Karpas-422 (cell line): ENCODE measurements at regions not wholly inside any gene's neighbourhood (a gene's known extent, or its start where the extent isn't known, plus 50 kb on each side); places are given as distances from the start of the nearest gene placed in this dataset. TPM values are rescaled to one million over a fixed set of nuclear protein-coding genes. Genes with fewer than 3 reads are reported as not detected.

Source experiments
- DNase-seq: peaks from one replicate; pipeline ENCODE4 v3.0.0-alpha.2; 2015
- H2AFZ ChIP-seq: fragments of 200-600 bp; sonication (generic); 2 replicates; pipeline ENCODE4 v1.6.1; 2014; ENCODE audit warnings: antibody characterized with exemption, low read length, mixed read lengths
- H3K27ac ChIP-seq: fragments of 200-600 bp; sonication (generic); 2 replicates; pipeline ENCODE4 v1.5.1; 2014; ENCODE audit warnings: mild to moderate bottlenecking, low read length, moderate library complexity
- H3K27me3 ChIP-seq: fragments of 200-600 bp; sonication (generic); 2 replicates; pipeline ENCODE4 v1.6.1; 2014; ENCODE audit warnings: low read length, mixed read lengths
- H3K36me3 ChIP-seq: fragments of 200-600 bp; sonication (generic); 2 replicates; pipeline ENCODE4 v1.6.1; 2014; ENCODE audit warnings: low read length, mixed read lengths; ENCODE audit not compliant: insufficient read depth
- H3K4me1 ChIP-seq: fragments of 200-600 bp; sonication (generic); 2 replicates; pipeline ENCODE4 v1.6.1; 2014; ENCODE audit warnings: mild to moderate bottlenecking, low read length, mixed read lengths
- H3K4me2 ChIP-seq: fragments of 200-600 bp; sonication (generic); 2 replicates; pipeline ENCODE4 v1.6.1; 2014; ENCODE audit warnings: low read length, low read depth, mild to moderate bottlenecking; ENCODE audit not compliant: poor library complexity, severe bottlenecking
- H3K4me3 ChIP-seq: fragments of 200-600 bp; sonication (generic); 2 replicates; pipeline ENCODE4 v1.5.1; 2014; ENCODE audit warnings: mild to moderate bottlenecking, antibody characterized with exemption, low read length, mixed read lengths
- H3K79me2 ChIP-seq: fragments of 200-600 bp; sonication (generic); 2 replicates; pipeline ENCODE4 v1.6.1; 2014; ENCODE audit warnings: mild to moderate bottlenecking, low read length, mixed read lengths
- H3K9ac ChIP-seq: fragments of 200-600 bp; sonication (generic); 2 replicates; pipeline ENCODE4 v1.6.0; 2014; ENCODE audit warnings: low read length
- H3K9me2 ChIP-seq: fragments of 200-600 bp; sonication (generic), shearing (Covaris generic); replicated peaks from 2 replicates; pipeline ENCODE4 v1.6.0; 2014; ENCODE audit warnings: mild to moderate bottlenecking, low read length, moderate library complexity; ENCODE audit not compliant: insufficient read depth
- H3K9me3 ChIP-seq: fragments of 300-700, 200-600 bp; sonication (generic); 2 replicates; pipeline ENCODE4 v1.6.1; 2014; ENCODE audit warnings: low read length, mixed read lengths
- H4K20me1 ChIP-seq: fragments of 200-600 bp; sonication (generic); 2 replicates; pipeline ENCODE4 v1.6.1; 2014; ENCODE audit warnings: mild to moderate bottlenecking, antibody characterized with exemption, low read length, low read depth; ENCODE audit not compliant: insufficient read depth
- small RNA-seq: library from RNA; depleted of rRNA; stranded (forward); fragments of <200 nt; gene quantifications from one replicate; pipeline ENCODE3, GENCODE V24; 2014

DNA sequence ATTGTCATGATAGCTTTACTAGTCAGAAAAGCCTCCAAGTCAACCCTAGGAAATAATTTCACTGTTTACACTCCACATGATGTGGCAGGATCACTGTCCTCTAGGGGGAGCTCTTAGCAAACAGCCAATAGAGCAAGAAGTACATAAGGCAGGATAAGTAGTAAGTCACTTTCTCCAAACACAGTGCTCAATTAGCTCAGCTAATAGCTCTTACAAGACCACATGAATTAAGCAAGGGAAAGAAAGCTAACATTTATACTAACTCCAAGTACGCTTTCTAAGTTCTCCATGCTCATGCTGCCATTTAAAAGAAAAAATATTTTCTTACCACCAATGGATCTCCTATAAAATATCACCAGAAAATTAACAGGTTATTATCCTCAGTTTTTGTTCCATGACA, 66.9 kb upstream of the LRIF1 start:
- H4K20me1 ChIP-seq = no peaks in the 10 kb centered on the region
- DNase-seq = peak; percentile 91
- no peaks in the 10 kb centered on the region for H3K9me2 ChIP-seq
- H3K9me3 ChIP-seq = no peaks in the 10 kb centered on the region
- no peak overlapping the region for H3K27ac ChIP-seq
- no peak overlapping the region for H2AFZ ChIP-seq
- no peaks in the 10 kb centered on the region for H3K79me2 ChIP-seq
- H3K9ac ChIP-seq = no peak overlapping the region
- no peak overlapping the region for H3K4me3 ChIP-seq
- no peaks in the 10 kb centered on the region for H3K36me3 ChIP-seq
- H3K27me3 ChIP-seq = no peaks in the 10 kb centered on the region
- H3K4me1 ChIP-seq = peaks cover 16% of the 10 kb centered on the region
- no peak overlapping the region for H3K4me2 ChIP-seq

DNA sequence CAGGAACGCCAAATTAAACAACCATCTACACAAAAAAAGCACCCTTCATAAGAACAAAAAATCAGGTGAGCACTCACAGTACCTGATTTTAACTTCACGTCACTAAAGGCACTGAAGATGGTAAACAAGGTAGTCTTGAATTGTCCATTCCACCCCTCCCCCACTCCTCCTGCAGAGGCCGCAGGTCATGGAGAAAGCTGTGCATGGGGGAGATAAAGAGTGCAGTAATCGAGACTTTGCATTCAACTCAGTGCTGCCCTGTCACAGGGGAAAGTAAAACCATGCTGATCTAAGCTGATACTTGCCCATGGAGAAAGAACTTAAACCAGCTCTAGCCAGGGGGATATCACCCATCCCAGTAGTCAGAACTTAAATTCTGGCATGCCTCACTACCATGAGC, 61.4 kb upstream of the LRIF1 start:
- Histone ChIP-seq H4K20me1 (no peaks in the 10 kb centered on the region), H3K36me3 (no peaks in the 10 kb centered on the region), H3K9me2 (no peaks in the 10 kb centered on the region), H3K9me3 (no peaks in the 10 kb centered on the region), H2AFZ (no peak overlapping the region), H3K4me1 (peaks cover 10% of the 10 kb centered on the region), H3K27me3 (no peaks in the 10 kb centered on the region), H3K9ac (no peak overlapping the region), H3K79me2 (no peaks in the 10 kb centered on the region), H3K4me2 (no peak overlapping the region), H3K27ac (no peak overlapping the region), H3K4me3 (no peak overlapping the region)
- DNase-seq = no peak

DNA sequence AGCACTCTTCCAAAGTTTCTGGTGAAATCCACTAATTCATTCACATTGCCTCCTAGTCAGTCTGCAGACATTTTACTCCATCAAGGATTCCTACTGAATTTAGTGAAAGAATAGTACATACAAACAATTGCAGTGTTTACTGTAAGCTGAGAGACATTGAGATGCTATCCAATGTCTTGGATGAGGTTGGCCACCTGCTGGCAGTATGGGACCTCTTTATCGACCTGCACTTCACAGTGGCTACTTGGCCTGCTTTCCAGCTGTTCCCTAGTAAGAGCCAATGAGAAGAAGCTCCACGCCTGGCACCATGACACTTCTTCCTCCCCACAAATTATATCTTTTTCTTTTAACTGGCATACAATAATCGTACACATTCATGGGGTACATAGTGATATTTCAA, 51.5 kb upstream of the LRIF1 start:
- Histone ChIP-seq H3K9me3 (no peaks in the 10 kb centered on the region), H2AFZ (no peak overlapping the region), H3K4me3 (no peak overlapping the region), H3K79me2 (no peaks in the 10 kb centered on the region), H3K4me2 (no peak overlapping the region), H3K27me3 (no peaks in the 10 kb centered on the region), H4K20me1 (no peaks in the 10 kb centered on the region), H3K36me3 (no peaks in the 10 kb centered on the region), H3K4me1 (peaks cover 3% of the 10 kb centered on the region), H3K9ac (no peak overlapping the region), H3K27ac (no peak overlapping the region), H3K9me2 (no peaks in the 10 kb centered on the region)
- DNase-seq = peak; percentile 49

Small RNA genes lying in the stretch of these regions (small RNA-seq; reads per million reads assigned to genes)
- not detected for gene RNA5SP54
